NCI-H146 treated with DMSO at 0.1 percent for 48 hours (cell line): ENCODE measurements at regions not wholly inside any gene's neighbourhood (a gene's known extent, or its start where the extent isn't known, plus 50 kb on each side); places are given as distances from the start of the nearest gene placed in this dataset.
A peak's percentile ranks its signal among the peaks of the same experiment; 100 is the strongest.

Experiments
- DNase-seq: peaks from one replicate; lab custom pipeline; 2025; ENCODE audit not compliant: unreplicated experiment; lab: John Stamatoyannopoulos, UW

- DNase-seq, result peak; percentile 95
Measured at GRCh38 chr16:52597772-52598483, 51.0 kb upstream of the TOX3 start.

GRCh38 chr16:52597073-52597771 is 50.3 kb upstream of the TOX3 start:
- no peak for DNase-seq
